Skeletal muscle tissue (tissue), 3 donors: ENCODE measurements at regions not wholly inside any gene's neighbourhood (a gene's known extent, or its start where the extent isn't known, plus 50 kb on each side); places are given as distances from the start of the nearest gene placed in this dataset.
"Not testable (repeated sequence)": the region's sequence is repeated elsewhere in the genome, so short reads cannot be mapped to it uniquely, and the experiment has no call there.

Experiments
- H3K27ac ChIP-seq: one replicate; pipeline ENCODE4 v1.7.0; 2013; ENCODE audit warnings: mild to moderate bottlenecking, low read depth, low read length, inconsistent platforms
- H3K27me3 ChIP-seq, 3 donors: one replicate each; pipeline ENCODE4 v1.7.0; 2013; ENCODE audit warnings: low read length in 3 of 3; ENCODE audit not compliant: control insufficient read depth in 3 of 3, insufficient read depth in 3 of 3
- H3K36me3 ChIP-seq, 3 donors: one replicate each; pipeline ENCODE4 v1.7.0; 2013; ENCODE audit warnings: low read length in 3 of 3; ENCODE audit not compliant: control insufficient read depth in 3 of 3, insufficient read depth in 3 of 3
- H3K4me1 ChIP-seq, 3 donors: one replicate each; pipeline ENCODE4 v1.7.0; 2013; ENCODE audit warnings: low read length in 3 of 3, mild to moderate bottlenecking in 3 of 3; ENCODE audit not compliant: control insufficient read depth in 3 of 3, insufficient read depth in 3 of 3
- H3K4me3 ChIP-seq, 3 donors: one replicate each; pipeline ENCODE4 v1.7.0; 2013; ENCODE audit warnings: low read length in 3 of 3
- H3K9ac ChIP-seq, 3 donors: one replicate each; pipeline ENCODE4 v1.7.0; 2013; ENCODE audit warnings: low read length in 3 of 3, mild to moderate bottlenecking in 3 of 3, moderate library complexity in 2 of 3, low read depth in 1 of 3
- H3K9me3 ChIP-seq, 3 donors: one replicate each; pipeline ENCODE4 v1.7.0; 2013; ENCODE audit warnings: low read length in 3 of 3; ENCODE audit not compliant: control insufficient read depth in 3 of 3
- donor health status: Osteomylitis.

DNA sequence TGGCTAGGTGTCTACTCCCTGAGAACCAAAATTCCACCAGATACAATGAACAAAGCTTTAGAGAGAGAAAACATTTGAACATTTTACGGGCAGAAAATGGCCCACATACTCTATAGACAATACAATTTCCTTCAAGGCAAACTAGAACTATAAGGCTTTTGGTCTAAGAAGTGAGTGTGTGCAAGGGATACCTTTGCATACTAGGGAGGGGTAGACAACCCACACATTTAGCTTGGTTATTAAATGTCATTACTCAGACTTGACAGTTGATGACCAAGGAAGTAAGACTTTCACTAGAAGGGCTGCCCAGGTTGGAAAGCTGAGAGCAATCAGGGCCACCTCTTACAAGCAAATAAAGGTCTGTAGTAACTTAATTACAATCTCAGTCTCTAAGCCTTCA lies 64.0 kb upstream of the PLEKHM1 start:
- not testable (repeated sequence) for H3K4me3 ChIP-seq, H3K9me3 ChIP-seq, H3K36me3 ChIP-seq, H3K27me3 ChIP-seq, H3K9ac ChIP-seq, H3K27ac ChIP-seq, H3K4me1 ChIP-seq

DNA sequence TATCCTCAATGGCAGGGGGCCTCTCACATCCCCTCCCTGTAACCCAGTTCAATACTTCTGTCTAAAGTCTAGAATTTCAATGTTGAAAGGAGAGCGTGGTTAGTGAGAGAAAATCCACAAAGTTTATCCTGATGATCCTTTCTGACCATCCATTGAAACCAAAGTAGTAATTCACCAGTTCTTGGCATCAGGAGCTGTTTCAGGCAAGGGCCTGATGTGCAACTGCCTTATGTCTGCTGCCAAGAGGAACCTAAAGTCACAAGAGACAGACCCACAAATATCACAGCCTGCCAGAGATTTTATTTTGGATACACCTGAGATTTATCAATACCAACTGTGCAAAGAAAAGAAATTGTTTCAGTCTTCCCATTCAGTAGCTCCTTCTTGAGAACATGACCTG lies 68.3 kb upstream of the PLEKHM1 start:
- H3K9ac ChIP-seq, H3K4me1 ChIP-seq, H3K36me3 ChIP-seq, H3K9me3 ChIP-seq, H3K4me3 ChIP-seq, H3K27me3 ChIP-seq, H3K27ac ChIP-seq: not testable (repeated sequence)

DNA sequence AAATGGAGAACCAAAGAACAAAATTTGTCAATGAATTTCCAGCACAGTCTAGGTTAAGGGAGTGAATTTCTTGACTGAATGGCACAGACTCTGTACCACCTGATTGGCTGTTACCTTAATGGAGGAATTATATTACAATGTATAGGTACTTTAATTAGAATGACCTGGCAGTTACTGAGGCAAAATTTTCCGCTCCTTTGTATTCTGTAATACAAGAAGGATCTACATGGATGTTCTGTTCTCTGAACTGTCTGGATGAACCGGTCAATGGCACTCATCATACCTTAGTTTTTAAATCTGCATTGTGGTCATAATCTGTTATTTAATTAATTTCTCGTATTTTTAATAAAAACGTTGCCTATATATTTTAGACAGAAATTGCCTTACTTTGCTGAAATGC lies 72.3 kb upstream of the PLEKHM1 start:
- H3K9me3 ChIP-seq, H3K27me3 ChIP-seq, H3K4me3 ChIP-seq, H3K27ac ChIP-seq, H3K9ac ChIP-seq, H3K36me3 ChIP-seq, H3K4me1 ChIP-seq: not testable (repeated sequence)

DNA sequence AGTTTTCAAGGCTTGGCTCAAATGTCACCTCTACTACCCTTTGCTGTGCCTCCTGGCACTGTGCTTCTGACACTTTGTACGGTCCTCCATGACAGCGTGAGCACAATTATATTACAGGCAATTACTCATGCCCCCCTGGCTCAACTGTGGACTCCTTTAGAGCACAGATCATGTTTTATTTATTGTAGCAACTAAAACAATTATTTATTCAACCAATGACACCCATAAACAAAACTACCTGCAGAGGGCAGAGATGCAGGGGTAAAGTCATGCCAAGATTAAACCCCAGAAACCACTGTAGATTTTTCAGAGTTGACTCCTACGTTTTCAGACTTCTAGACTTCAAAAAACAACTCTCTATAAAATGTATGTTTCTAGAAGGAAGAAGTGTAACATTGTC lies 72.8 kb upstream of the PLEKHM1 start:
- H3K27ac ChIP-seq, H3K9ac ChIP-seq, H3K4me3 ChIP-seq: not testable (repeated sequence)

DNA sequence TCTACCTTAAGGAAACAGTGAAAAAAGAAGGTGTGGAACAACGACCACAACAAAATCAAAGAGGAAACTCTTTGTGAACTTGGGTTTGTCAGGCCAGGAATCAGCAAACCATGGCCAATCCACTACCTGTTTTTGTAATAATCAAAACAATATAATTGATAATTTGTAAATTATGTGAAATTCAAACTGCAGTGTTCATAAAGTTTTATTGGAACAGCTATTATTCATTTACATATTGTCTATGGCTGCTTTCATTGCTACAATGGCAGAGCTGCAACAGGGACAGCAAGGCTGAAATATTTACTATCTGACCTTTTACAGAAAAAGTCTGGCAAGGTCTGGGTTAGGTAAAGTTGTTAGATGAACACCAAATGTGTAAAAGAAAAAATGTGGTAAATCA lies 77.8 kb upstream of the PLEKHM1 start:
- not testable (repeated sequence) for H3K27ac ChIP-seq, H3K4me3 ChIP-seq, H3K36me3 ChIP-seq, H3K9me3 ChIP-seq, H3K27me3 ChIP-seq, H3K4me1 ChIP-seq, H3K9ac ChIP-seq

More for the DNA sequence above, 72.8 kb upstream of the PLEKHM1 start:
- H3K27me3 ChIP-seq, H3K36me3 ChIP-seq, H3K9me3 ChIP-seq, H3K4me1 ChIP-seq: not testable (repeated sequence)

DNA sequence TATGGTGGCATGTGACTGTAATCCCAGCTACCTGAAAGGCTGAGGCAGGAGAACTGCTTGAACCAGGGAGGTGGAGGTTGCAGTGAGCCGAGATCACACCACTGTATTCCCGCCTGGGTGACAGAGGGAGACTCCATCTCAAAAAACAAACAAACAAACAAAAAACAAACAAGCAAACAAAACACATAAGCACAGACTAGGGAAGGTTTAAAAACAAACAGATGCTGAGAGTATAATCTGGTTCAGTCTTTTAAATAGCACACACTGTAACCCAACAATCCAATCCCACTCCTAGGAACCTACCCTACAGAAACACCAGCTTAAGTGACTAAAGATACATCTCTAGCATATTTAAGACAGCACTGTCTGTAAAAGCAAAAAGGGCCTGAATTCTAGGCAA lies 82.8 kb upstream of the PLEKHM1 start:
- not testable (repeated sequence) for H3K4me1 ChIP-seq, H3K36me3 ChIP-seq, H3K9ac ChIP-seq, H3K4me3 ChIP-seq, H3K27me3 ChIP-seq, H3K27ac ChIP-seq, H3K9me3 ChIP-seq

DNA sequence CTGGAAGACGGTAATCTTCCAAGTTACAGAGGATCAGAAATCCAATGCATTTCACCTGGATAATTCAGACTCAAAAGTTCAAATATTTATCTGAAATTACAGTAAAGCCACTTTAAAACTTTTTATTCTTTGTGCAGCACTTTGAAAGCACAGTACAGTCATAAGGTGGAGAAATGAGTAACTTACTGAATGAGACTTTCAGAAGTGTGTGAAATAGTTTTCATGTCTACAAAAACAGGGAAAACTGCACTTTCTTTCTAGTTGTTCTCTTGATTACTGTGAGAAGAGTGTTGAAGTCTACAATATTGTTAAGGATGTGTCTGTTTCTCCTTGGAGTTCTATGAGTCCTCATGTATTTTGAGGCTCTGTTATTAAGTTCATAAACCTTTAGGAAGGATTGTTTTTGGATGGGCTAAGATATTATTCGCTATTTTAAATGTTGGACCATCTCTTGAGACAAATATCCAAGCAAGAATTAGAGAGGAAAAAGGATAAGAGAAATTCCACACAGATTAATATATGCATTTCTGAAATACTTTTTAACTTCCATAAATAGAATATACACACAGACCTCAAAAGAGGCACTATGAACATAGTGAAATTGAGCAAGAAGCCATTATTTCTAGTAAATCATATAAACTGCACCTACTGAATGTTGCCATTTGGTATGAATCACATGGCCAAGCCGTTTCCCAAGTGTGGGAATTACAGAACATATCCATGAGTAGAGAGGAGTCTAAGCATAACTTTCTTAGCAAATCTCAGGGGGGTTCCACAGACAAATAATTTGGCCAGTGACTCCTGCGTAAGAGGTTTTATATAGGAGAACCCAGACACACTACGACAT lies 83.6 kb upstream of the PLEKHM1 start:
- no peaks in the 10 kb centered on the region for H3K27me3 ChIP-seq
- H3K9me3 ChIP-seq, result no peaks in the 10 kb centered on the region
- H3K9ac ChIP-seq, result no peak overlapping the region
- no peaks in the 10 kb centered on the region for H3K36me3 ChIP-seq
- no peak overlapping the region for H3K27ac ChIP-seq
- H3K4me1 ChIP-seq, result peaks cover 4 to 11% (median 5%) of the 10 kb centered on the region in 3 donors
- H3K4me3 ChIP-seq, result no peak overlapping the region

DNA sequence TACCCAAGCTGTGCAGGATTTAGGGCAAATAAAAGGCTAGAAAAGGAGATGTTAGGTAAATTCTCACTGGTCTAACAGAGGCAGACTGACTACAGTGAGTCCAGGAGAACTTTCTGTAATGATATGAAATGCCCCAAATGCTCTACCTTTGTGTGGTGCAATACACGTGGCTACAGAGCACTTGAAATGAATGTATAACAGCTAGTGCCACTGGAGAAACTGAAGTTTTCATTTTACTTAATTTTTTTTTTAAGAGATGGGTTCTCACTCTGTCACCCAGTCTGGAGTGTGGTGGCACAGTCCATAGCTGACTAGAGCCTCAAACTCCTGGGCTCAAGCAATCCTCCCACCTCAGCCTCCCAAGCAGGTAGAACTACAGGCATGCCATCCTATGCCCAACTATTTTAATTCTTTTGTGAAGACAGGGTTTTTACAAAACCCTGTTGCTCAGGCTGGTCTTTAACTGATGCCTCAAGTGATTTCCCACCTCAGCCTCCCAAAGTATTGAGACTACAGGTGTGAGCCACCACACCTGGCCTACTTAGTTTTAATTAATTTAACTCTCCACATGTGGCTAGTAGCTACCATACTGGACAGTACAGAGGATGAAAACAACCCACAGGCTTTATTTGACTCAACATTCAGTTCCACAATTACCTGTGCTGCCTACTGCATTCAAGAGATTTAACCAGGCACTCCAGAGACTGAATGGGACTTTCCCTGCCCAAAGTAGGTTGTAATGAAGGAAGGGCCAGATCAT lies 84.8 kb upstream of the PLEKHM1 start:
- H3K4me1 ChIP-seq, result peaks cover 4 to 16% (median 15%) of the 10 kb centered on the region in 3 donors
- H3K9me3 ChIP-seq, result no peaks in the 10 kb centered on the region
- H3K4me3 ChIP-seq, result no peak overlapping the region
- no peaks in the 10 kb centered on the region for H3K36me3 ChIP-seq
- no peak overlapping the region for H3K27ac ChIP-seq
- no peak overlapping the region for H3K9ac ChIP-seq
- H3K27me3 ChIP-seq, result no peaks in the 10 kb centered on the region

DNA sequence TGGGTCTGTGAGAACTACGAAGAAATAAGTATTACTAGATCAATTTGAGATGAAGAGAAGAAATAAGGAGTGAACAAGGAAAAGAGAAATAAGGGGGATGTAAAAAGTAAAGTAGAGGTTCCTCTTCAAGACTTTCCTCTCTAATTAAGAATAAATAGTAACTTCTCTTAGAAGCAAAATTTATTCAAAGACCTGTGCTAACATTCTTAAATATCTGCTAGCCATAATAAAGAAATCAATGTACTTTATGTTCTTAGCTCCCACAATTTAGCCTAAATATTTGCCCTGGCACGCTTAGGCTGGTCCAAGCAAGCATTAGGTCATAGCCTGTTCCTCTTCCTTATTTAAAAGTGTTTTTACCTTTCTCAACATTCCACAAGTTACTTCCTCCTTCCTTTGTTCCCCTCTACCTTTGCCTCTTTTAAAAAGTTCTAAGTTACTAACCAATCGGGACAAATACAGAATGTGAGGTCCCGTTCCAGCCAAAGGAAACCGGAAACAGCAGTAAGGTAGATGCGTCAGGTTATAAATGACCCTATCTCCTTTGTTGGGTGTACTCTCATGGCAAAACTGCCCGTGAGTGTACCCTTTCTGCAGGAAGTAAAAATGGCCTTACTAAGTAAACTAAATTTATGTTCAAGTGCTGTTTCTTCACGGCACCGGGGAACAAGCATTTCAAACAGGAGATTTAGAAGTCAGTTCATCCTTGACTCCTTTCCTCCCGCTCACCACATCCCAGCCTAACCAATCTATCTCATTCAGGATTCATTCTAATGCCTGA lies 86.2 kb upstream of the PLEKHM1 start:
- not testable (repeated sequence) for H3K27ac ChIP-seq, H3K9me3 ChIP-seq, H3K4me3 ChIP-seq, H3K9ac ChIP-seq, H3K36me3 ChIP-seq, H3K27me3 ChIP-seq
- peaks cover 4 to 16% (median 15%) of the 10 kb centered on the region in 3 donors for H3K4me1 ChIP-seq
